GM19397 (cell line): ENCODE measurements at regions not wholly inside any gene's neighbourhood (a gene's known extent, or its start where the extent isn't known, plus 50 kb on each side); places are given as distances from the start of the nearest gene placed in this dataset.

Source experiments
- ATAC-seq: cut with Tn5 transposase; IDR thresholded peaks from one replicate; pipeline ENCODE4 v1.9.1; 2021; ENCODE audit warnings: mild to moderate bottlenecking, moderate library complexity; ENCODE audit not compliant: unreplicated experiment

DNA sequence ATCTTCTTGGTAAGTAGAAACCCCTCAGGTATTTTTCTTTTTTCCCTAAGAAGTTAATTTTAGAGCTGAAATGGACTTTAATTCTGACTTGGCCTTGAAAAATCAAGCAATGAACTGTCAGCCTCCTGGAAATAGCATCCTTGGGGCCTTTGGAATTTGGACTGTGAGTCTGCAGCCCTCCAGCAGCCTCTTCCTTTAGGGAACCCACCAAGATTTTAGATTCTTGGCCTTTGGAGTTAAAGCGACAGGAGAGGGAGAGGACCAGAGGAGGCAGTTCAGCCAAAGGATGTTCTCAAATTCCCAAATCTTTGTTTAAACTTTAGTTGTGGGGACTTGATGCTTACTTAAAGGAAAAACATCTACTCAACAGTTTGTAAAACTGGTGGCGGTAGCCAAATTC, 288.6 kb downstream of the AACS start:
- ATAC-seq = no peak

DNA sequence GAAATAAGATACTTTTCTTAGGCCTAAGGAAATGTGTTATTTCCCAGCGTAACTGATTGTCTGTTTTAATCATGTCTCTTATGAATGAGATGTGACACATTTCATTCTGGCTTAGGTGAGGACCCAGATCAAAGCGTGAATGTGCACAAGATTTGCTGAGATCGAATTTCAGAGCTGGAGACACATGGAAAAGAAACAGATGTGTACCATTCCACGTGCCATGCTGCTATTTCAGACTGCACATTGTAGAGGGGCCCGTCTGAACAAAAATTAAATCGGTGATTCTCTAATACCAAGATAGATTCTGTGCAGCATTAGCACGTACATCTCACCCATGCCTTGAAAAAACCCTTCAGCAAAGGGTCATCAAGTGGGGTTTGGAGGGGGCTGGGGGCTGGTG, 290.4 kb downstream of the AACS start:
- ATAC-seq = no peak

DNA sequence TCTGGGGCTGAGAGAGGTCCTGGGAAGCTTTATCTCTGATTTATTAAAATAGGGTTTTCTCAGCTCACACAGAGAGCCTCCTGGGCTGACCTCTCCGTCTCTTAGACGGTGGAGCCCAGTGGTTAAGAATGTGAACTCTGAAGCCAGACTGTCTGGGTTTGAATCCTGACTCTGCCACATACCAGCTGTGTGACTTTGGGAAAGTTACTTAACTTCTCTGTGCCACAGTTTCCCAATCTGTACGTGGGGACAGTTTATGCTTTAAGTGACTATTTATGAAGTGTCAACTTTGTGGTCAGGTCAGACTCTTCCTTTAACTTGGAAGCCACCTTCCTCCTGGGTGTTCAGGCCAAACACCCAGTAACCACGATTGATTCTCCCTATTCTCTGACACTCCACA, 290.9 kb downstream of the AACS start:
- ATAC-seq = no peak

DNA sequence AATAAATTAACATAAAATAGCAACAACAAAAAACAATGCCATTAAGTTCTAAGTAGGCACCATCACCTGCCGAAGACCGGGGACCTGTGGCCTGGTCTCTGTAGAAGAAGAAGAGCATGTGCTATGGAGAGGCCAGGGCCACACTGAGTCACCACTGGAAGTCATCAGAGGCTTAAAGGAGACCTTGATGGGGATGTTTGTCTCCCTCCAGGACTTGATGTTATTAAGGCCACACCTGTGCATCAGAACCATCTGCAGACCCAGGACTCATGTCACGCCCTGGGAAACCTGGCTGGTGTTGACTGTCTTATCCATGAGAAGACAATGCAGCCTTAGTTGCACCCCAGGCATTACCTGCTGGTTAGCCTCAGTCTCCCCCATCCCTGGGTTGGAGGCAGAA, 292.3 kb downstream of the AACS start:
- no peak for ATAC-seq

DNA sequence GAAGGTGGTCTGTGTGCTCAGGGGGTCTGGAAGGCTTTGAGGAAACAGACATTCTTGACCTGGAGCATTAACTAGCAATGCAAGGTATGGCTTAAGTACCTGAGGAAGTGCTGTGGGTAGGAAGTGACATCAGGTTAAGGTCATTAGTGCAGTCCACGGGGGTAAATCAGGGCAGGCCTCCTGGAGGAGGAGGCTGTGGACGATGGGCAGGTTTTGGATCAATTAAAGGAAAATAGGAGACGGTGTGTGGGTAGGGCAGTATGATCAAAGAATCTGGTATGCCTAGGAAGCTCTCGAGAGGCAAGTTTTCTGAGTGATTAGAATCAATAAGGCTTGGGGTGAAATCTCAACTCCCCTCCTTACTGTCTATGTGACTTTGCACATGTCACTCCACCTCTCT, 295.3 kb downstream of the AACS start:
- no peak for ATAC-seq

DNA sequence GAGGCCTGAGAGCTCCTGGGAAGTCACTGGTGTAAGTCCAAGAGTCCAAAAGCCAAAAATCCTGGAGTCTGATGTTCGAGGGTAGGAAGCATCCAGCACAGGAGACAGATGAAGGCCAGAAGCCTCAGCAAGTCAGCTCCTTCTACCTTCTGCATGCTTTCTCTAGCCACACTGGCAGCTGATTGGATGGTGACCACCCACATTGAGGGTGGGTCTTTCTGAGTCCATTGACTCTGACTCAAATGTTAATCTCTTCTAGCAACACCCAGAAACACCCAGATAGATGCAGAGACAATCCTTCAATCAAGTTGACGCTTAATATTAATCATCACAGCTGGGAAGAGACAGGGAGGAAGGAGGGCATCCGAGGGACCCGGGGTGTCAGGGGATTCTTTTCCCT, 305.8 kb downstream of the AACS start:
- no peak for ATAC-seq

DNA sequence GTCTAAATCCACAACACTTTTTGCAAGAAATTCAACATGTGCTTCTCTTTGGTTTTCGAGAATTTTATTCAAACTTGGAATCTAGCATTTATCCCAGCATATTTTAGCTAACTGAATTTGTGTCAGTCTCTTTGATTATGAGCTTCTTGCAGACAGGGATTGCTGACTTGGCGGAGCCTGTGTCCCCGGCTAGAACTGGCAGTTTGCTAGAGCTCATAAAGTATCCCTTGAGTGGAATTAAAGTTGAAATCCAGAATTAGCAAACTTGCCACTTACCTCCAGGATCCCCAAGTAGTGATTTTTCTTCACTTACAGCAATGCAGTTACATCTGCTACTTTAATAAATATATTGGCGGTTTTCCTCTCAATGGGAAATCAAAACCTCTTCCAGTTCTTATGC, 306.9 kb downstream of the AACS start:
- ATAC-seq = no peak

DNA sequence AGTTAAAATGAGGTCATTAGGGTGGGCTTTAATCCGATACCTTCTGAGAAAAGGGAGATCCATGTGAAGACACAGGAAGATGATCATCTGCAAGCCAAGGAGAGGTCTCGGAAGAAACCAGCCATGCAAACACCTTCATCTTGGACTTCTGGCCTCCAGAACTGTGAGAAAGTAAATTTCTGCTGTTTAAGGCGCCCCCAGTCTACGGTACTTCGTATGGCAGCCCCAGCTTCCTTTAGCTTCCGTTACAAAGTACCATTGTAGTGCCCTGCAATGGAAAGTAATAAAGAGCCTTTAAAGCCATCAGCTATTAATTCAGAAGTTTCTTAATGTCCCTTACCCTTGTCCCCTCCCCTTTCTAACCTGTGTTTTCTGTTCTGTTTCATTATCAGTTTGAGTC, 308.1 kb downstream of the AACS start:
- no peak for ATAC-seq

DNA sequence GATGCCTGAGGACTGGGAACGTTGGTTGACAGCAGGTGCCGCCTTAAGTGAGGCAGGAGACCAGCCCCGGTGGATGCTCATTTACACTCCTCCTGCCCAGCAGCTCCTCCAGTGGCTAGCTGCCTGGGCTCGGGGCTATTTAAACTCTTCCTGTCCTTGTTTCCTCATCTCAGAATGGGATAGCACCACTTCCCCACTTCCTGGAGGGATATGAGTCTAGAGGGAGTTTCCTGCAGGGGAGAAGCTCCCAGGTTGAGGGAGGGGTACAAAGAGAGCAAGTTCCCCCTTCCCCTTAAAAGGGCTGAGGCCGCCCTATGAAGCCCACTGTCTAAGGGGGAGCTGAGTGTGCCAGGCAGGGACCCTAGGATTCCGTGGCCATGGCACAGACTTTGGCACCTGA, 311.2 kb downstream of the AACS start:
- ATAC-seq = no peak

DNA sequence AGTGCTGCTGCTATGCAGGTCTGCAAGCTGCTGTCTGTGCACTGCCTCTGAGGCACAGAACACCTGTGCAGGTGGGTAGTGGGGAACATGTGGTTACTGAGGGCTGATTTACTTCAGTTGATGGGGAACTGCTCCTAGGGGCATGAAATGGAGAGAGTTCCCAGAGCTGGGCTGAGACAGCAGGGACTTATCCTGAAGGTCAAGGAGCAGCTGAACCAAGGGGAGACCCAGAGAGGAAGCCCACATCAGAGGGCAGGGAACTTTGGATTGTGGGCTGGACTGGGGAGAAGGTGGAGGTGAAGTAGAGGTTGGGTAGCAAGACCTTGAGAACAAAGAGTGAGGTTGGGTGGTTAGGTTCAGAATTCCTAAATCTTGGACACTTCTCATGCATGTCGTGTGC, 311.9 kb downstream of the AACS start:
- ATAC-seq = no peak

DNA sequence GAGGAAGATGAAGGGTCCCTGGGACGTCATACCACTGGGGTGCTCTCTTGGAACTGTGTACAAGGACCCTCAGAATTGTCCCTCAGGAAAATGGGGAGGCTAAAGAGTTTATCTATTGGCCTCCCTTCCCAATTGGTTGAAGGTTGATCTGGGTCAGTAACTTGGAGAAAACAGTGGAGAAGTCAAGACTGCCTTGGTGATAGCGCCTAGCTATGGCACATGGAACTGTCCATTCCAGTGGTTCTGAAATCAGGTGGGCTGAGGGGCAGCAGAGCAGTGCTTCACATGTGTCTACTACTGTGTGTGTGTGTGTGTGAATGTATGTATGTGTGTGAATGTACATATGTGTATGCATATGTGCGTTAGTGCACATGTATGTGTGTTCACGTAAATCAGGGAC, 316.1 kb downstream of the AACS start:
- no peak for ATAC-seq

DNA sequence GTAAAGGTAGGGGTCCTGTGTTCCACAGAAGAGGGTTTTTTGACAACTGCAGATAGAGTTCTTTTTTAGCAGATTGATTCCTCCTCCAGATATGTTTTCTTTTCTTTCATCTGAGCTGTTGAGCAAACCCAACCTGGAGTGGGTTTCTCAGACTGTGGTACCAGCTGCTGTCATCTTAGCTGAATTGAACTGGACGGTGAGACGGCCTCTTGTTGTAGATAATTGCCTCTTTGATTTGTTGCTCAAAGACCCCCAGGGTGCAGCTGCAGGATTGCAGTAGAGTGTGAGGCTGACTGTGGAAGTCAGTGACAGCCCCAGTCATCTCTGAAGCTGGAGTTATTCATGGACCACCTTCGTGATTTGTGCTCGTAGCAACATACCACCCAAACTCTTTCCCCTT, 317.7 kb downstream of the AACS start:
- ATAC-seq = no peak

DNA sequence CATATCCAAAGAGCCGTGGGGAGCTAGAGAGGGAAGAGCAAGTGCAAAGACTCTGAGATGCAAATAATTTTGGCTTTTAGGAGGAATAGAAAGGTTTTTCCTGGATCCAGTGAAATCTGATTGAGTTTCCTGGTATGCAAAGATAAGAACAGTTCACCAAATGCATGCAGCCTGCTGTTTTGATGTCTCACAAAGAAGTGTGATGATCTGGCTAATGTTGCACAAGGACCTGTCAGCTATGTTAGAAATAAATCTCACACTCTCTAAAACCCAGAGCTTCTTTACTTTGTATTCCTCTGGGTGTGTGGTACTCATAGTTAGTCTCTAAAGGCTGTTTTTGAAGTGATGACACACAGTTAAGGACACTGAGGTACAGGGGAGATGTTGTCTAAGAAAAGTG, 321.4 kb downstream of the AACS start:
- no peak for ATAC-seq

DNA sequence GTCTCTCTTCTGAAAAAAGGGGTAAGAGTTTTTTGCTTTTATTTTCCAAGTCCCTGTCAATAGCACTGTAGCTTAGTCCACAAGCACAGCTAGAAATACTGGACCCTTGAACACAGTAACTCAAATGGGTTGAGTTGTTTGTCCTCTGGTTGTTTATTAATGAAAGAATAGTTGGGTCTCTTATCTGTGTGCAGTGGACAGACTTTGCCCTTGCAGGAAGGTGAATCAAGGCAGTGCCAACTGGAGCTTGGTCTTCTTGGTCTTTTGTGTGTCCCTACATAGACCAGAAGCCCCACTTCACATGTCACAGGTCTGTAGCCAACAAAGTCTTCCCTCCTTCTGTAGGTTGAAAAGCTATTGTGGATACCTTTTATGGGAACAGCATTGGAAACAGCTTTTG, 322.0 kb downstream of the AACS start:
- no peak for ATAC-seq

DNA sequence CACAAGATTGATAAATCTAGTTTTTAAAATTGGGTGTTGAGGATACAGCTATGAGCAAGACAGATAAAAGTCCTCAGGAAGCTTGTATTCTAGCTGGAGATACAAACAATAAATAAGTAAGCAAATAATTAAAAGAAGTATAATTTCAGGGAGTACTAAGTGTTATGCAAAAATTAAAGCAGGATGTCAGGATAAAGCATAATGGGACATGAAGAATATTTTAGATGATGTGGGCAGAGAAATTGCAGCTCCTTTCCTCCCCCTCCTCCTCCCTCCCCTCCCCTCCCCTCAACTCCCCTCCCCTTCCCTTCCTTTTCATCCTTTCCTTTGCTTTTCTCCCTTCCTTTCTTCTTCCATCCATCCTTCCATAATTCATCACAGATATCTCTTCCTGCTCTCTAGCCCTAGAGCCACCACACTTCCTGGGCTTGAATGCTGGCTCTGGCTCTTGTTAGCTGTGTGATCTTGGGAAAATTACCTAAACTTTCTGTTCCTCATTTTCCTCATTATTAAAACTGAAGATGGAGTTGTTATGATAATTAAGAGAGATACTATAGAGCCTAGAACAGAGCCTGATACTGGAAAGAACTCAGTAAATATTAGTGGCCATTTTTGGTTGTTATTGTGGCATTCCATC, 323.9 kb downstream of the AACS start:
- no peak for ATAC-seq

DNA sequence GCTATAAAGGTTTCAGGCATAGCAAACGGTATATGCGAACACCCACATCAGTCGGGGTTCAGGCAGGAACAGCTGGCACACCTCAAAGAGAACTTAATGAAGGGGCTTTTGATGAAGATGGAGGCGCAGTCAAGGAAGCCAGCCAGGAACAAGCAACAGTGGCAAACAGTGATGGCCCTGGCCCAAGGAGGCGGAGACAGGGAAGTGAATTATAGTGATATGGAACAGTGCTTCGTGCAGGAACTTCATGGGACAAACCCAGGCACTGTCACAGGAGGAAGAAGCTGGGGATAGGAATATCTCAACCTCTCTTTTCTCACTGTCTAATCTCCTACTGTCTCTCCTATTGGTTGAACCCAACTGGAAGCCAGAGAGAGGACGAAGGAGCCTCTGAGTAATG, 328.3 kb downstream of the AACS start:
- ATAC-seq = no peak

DNA sequence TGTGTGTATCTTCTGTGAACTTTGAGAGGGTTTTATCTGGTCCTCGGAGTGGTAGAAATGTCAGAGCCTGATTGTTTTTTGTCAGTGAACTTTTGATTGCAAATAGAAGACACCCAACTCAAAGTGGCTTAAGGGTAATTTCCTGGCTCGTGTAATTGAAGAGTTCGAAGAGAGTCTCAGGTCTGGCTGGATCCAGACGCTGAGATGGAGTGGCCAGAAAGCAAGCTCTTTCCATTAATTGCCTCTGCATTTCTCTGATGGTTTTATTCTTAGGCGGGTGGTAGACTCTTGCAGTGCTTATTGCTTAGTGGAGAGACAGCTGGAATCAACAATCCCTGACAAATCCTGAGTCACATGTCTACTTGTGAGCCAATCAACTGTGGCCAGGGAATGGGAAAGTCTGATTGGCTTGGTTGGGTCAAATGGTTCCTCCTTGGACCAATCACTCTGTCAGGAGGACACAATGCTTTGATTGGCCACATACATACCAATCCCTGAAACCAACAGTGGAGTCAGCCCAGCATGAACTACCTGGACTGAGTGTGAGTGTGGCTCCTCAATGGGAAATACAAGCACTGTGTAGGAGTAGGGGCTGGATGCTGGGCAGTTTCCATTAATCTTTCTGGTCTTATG, 330.5 kb downstream of the AACS start:
- ATAC-seq = no peak

DNA sequence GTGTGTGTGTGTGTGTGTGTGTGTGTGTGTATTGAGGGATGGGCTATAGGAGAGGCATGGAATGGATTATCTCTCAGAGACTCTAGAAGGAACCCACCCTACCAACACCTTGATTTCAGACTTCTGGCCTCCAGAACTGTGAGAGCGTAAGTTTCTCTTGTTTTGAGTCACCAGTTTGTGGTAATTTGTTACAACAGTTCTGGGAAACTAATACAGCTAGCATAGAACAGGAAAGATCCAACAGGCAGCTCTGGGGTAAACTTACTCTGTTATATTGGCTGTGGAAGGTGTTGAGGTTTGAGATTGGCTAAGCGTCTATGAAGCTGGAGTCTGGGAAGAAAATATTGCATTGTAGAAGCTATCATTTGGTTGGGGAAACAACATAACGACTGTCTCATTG, 334.3 kb downstream of the AACS start:
- no peak for ATAC-seq

DNA sequence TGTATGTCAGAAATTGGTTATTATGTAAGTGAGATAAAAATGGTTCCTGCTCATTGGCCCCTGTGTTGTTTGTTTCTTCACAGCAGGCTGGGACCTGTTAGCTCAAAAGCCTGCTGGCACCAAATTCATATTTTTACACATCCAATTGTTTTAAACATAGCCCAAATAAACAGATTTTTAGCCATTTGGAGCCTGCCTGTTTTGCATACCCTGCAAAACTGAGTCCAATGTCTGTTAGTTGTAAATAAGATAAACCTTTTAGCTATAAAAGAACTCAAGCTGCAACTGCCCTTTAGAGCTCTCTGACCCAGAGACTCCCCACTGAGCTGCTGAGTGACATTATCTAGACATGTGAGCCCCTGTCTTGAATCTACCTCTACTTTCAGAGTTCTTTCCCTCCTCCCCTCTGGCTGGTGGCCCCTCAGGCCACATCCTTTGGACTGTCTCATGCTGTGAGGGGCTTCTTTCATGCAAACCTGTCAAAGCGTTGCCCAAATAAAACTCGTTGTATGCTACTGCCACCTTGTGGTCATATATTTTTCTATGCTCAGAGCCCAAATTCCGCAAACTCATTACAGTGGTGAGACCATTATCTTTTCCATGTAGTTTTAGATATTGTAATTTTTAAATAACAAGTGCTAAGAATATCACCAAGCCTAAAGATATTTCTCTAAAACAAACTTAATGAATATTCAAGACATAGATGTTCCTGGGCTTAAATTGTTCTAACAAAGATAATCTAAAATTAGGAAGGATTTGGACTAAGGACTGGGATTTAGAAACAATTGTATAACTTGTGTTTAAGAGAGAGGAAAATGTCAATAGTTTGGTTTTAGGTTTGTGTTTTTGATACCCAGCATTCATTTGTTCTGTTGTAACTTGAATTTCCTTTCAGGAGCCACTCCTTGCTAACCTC, 337.9 kb downstream of the AACS start:
- ATAC-seq = no peak

DNA sequence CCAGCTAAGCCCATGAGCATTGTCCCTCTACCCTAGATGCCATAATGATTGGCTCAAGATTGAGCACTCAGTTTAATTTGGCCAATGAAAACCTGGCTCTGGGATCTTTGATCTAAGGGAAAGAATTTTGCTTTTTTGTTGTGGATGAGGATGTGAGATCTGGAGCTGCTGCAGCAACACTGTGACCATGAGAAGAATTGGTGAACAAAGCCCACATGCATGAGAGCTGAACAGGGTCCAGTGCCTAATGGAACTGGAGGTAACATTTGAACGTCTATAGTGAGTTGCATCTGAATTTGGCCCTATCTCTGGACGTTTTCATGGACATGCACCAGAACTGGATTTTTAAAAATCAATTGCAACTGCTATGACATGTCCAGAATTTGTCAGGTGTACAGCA, 338.6 kb downstream of the AACS start:
- ATAC-seq = no peak

DNA sequence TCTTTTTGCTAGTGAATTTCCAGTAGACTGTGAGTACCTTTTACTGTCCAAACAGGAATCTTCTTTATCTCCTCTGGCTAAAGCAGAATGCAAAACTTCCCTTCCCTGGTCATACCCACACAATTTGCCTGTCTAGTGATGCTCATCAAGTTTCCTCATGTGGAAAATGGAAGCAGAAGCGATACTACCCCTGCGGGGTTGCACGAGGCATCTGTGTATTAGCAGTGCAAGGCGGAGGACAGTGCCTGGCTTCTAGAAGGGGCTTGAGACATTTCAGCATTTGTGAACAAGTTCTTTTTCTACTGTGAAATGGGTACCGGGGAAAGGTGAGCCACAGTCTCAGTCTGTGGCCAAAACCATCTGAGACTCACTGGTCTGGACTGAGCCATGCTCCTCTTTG, 340.9 kb downstream of the AACS start:
- peak; percentile 92 for ATAC-seq

DNA sequence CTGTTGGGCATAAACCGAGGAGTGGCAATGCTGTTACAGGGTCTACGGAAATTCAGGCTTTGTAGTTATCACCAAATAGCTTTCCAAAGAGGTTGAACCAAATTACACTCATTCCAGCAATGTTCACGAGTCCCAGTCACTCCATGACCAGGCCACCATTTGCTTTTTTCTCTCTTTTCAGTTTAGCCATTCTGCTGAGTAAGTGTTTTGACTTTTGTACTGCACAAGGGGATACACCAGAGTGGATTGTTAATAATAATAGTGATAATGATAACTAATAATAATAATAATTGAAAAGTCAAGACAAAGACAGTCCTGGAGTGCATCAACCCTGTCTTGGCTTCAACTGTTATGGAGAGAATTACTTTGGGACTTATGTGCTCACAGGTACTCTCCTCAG, 343.5 kb downstream of the AACS start:
- no peak for ATAC-seq
